Central memory CD8-positive, alpha-beta T cell (primary cell): ENCODE measurements at regions not wholly inside any gene's neighbourhood (a gene's known extent, or its start where the extent isn't known, plus 50 kb on each side); places are given as distances from the start of the nearest gene placed in this dataset.

Experiments
- ATAC-seq: fragments of 150-1000 bp; cut with Tn5 transposase; replicated peaks from 2 replicates; pipeline ENCODE4 v1.10.0; 2022; ENCODE audit warnings: mild to moderate bottlenecking, moderate FRiP score, moderate number of reproducible peaks; ENCODE audit not compliant: poor library complexity, severe bottlenecking; ENCODE audit errors: extremely low read depth
- DNase-seq, 2 donors: peaks; one replicate each; pipeline ENCODE4 v3.0.0; 2021; ENCODE audit warnings: low spot score in 2 of 2
- H3K27ac Mint-ChIP-seq: one replicate; pipeline ENCODE4 v1.8.0; 2022; ENCODE audit warnings: low read depth, mild to moderate bottlenecking, moderate library complexity, mixed read lengths
- H3K27me3 Mint-ChIP-seq: one replicate; pipeline ENCODE4 v1.8.0; 2022; ENCODE audit warnings: mixed read lengths
- H3K36me3 Mint-ChIP-seq: one replicate; pipeline ENCODE4 v1.8.0; 2022; ENCODE audit warnings: mild to moderate bottlenecking, moderate library complexity, mixed read lengths; ENCODE audit not compliant: insufficient read depth
- H3K4me1 Mint-ChIP-seq: one replicate; pipeline ENCODE4 v1.8.0; 2022; ENCODE audit warnings: mixed read lengths
- H3K4me3 Mint-ChIP-seq: one replicate; pipeline ENCODE4 v1.8.0; 2022; ENCODE audit warnings: mild to moderate bottlenecking, moderate library complexity, mixed read lengths
- H3K9me3 Mint-ChIP-seq: one replicate; pipeline ENCODE4 v1.8.0; 2022; ENCODE audit warnings: mixed read lengths

DNA sequence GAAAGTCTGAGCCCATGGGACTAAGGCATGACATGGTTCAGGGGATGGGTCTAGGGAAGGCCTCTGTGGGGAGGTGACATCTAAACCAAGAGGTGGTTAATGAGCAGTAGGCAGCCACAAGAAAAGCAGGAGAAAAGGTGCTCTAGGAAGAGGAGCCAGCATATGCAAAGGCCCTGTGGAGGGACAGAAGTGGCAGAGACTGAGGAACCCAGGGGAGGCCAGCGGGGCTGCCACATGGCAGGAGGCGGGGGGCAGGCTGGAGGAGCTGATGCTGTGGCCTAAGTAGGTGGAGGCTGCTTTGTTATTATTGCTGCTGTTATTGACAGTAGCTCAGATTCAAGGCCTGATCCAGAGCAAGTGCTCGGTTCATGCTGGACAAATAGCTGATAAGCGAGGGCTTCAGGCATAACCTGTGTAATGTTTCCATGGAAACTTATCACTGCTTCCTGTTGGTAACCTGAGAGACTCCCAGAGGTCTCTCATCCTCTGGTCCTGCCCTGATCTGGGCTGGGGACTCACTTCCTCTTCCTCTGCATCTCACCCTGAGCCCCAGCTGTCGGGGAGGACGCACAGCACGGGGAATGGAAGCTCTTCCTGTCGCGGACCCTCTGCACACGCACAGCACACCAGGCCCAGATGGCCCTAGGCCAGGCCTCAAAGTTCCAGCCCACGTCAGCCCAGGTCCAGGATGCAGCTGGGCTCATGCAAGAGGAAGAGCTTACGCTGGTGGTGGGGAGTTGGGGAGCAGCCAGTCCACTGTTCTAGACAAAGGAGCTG lies 75.2 kb upstream of the TP53I11 start:
- H3K36me3 Mint-ChIP-seq: no peaks in the 10 kb centered on the region
- peak overlapping the region; percentile 26 for H3K27ac Mint-ChIP-seq
- ATAC-seq (peak; percentile 43), DNase-seq (no peak)
- no peak overlapping the region for H3K4me3 Mint-ChIP-seq
- peaks cover 3% of the 10 kb centered on the region for H3K27me3 Mint-ChIP-seq
- peaks cover 12% of the 10 kb centered on the region for H3K4me1 Mint-ChIP-seq
- no peaks in the 10 kb centered on the region for H3K9me3 Mint-ChIP-seq

DNA sequence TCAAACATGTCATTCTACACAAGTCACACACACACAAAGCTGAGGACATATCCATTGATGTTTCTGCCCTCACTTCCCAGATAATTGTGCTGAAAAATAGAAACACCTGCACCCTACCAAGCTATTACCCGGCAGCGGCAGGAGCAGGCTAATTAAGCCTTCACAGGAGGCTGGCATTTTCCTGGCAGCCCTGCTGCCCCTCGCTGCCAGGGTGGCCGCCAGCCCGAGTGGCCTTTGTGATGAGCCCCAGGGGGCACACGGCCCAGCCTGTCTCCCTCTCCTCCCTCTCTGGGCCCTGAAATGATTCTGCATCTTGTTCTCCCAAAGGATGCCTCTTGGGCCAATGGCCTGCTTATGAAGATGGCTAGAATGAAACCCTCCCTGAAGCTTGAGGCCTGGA lies 76.2 kb upstream of the TP53I11 start:
- ATAC-seq (no peak), DNase-seq (no peak)
- Mint-ChIP-seq H3K27ac (no peak overlapping the region), H3K27me3 (no peaks in the 10 kb centered on the region), H3K4me1 (peaks cover 12% of the 10 kb centered on the region), H3K9me3 (no peaks in the 10 kb centered on the region), H3K4me3 (no peak overlapping the region), H3K36me3 (no peaks in the 10 kb centered on the region)

- Mint-ChIP-seq H3K4me3 (no peak overlapping the region), H3K4me1 (peaks cover 12% of the 10 kb centered on the region), H3K36me3 (no peaks in the 10 kb centered on the region), H3K27ac (no peak overlapping the region), H3K27me3 (no peaks in the 10 kb centered on the region), H3K9me3 (no peaks in the 10 kb centered on the region)
- DNase-seq (no peak), ATAC-seq (no peak)
Observed at GRCh38 chr11:45027312-45027711, 76.6 kb upstream of the TP53I11 start.

GRCh38 chr11:45028911-45029682 lies 78.4 kb upstream of the TP53I11 start:
- Mint-ChIP-seq H3K9me3 (no peaks in the 10 kb centered on the region), H3K27ac (no peak overlapping the region), H3K36me3 (no peaks in the 10 kb centered on the region), H3K27me3 (no peaks in the 10 kb centered on the region), H3K4me3 (no peak overlapping the region), H3K4me1 (peaks cover 17% of the 10 kb centered on the region)
- ATAC-seq: no peak
- DNase-seq: no peak

DNA sequence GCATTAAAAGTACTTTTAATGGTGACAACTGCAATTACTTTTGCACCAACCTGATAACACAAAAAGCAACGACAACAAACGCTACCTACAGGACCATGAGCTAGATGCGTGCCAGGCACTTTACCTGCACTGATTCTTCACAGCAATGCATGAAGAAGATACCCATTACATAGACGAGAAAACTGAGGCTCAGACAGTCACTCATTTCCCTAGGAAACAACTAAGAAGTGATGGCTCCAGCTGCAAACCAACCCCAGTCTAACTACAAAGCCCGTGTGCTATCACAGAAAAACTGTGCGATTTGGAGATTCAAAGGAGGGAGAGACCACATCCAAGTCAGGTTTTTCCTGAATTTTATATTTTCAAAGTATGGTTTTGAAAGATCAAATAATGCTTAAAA lies 80.1 kb upstream of the TP53I11 start:
- Mint-ChIP-seq H3K4me1 (peaks cover 11% of the 10 kb centered on the region), H3K27me3 (no peaks in the 10 kb centered on the region), H3K36me3 (no peaks in the 10 kb centered on the region), H3K4me3 (no peak overlapping the region), H3K27ac (no peak overlapping the region), H3K9me3 (no peaks in the 10 kb centered on the region)
- ATAC-seq: no peak
- no peak for DNase-seq

- Mint-ChIP-seq H3K27me3 (no peaks in the 10 kb centered on the region), H3K27ac (no peak overlapping the region), H3K9me3 (no peaks in the 10 kb centered on the region), H3K4me1 (peaks cover 5% of the 10 kb centered on the region), H3K4me3 (no peak overlapping the region), H3K36me3 (no peaks in the 10 kb centered on the region)
- DNase-seq (no peak), ATAC-seq (peak; percentile 40)
Observed at GRCh38 chr11:45031912-45032519, 81.3 kb upstream of the TP53I11 start.

DNA sequence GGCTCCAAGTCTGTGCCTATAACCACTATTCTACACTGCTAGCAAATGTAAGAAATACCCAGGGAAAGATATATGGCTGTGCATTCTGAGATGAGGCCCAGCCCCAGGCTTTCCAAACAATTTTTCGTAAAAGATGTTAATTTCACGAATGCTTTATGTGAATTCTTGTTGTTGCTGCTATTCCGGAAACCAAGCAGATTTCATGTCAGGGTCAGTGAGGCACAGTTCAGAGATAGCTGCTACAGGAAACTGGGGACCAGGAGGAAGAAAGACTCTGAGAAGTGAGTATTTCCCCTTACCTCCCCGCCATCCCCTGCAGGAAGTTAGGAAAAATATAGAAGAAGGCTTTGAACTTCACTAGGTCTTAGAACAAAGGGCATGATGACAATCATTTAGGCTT lies 84.7 kb upstream of the TP53I11 start:
- Mint-ChIP-seq H3K4me3 (no peak overlapping the region), H3K27ac (no peak overlapping the region), H3K4me1 (peaks cover 5% of the 10 kb centered on the region), H3K9me3 (peaks cover 10% of the 10 kb centered on the region), H3K36me3 (no peaks in the 10 kb centered on the region), H3K27me3 (no peaks in the 10 kb centered on the region)
- DNase-seq (no peak), ATAC-seq (no peak)

- H3K27me3 Mint-ChIP-seq: no peaks in the 10 kb centered on the region
- H3K9me3 Mint-ChIP-seq: peaks cover 10% of the 10 kb centered on the region
- ATAC-seq (no peak), DNase-seq (no peak)
- no peaks in the 10 kb centered on the region for H3K36me3 Mint-ChIP-seq
- no peak overlapping the region for H3K4me3 Mint-ChIP-seq
- H3K4me1 Mint-ChIP-seq: peaks cover 5% of the 10 kb centered on the region
- H3K27ac Mint-ChIP-seq: no peak overlapping the region
Observed at GRCh38 chr11:45036010-45036409, 85.3 kb upstream of the TP53I11 start.

DNA sequence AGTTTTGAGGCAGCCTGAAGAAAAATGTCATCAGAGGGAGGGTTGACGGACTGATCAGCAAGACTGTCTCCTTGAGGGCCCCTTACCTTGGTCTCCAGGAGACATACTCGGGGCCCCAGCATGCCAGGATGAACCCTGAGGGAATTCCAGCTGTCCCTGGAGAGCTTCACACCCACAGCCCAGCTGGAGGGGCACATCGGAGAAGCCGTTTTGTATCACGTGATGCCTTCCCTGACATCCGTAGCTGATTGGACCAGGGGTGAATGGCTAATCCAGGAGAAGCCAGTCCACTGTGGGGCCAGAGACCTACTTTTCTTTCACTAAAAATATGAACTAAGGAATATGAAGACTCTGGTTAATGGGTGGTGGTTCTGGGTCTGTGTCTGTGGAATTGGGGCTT lies 86.0 kb upstream of the TP53I11 start:
- no peak for DNase-seq
- Mint-ChIP-seq H3K4me3 (no peak overlapping the region), H3K4me1 (peaks cover 5% of the 10 kb centered on the region), H3K36me3 (no peaks in the 10 kb centered on the region), H3K27ac (no peak overlapping the region), H3K9me3 (peaks cover 10% of the 10 kb centered on the region), H3K27me3 (no peaks in the 10 kb centered on the region)
- no peak for ATAC-seq

DNA sequence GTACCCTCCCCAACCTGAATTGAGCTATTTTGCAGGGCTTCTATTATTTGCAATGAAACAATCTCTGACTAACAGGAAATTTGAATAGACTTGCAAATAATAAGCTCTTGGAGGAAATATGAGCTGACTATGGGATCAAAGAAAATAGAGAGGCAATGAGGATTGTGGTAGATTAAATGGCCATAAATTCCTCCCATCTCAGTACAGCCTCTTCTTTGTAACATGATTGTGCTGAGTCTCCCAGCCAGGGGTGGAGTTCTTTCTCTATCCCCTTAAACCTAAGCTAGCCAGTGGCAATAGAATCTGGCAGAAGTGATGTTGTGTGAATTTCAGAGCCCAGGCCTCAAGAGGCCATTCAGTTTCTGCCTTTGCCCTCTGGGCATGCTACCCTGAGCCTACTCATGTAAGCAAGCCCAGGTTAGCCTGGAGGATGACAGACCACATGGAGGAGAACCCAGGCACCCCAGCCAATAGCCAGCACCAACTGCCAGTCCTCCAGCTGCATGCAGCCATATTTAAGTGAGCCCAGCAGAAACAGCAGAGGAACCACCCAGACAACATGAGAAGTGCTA lies 86.8 kb upstream of the TP53I11 start:
- DNase-seq (no peak), ATAC-seq (no peak)
- Mint-ChIP-seq H3K4me1 (peaks cover 7% of the 10 kb centered on the region), H3K9me3 (peaks cover 10% of the 10 kb centered on the region), H3K27ac (no peak overlapping the region), H3K27me3 (no peaks in the 10 kb centered on the region), H3K4me3 (no peak overlapping the region), H3K36me3 (no peaks in the 10 kb centered on the region)

- no peaks in the 10 kb centered on the region for H3K36me3 Mint-ChIP-seq
- H3K27me3 Mint-ChIP-seq: no peaks in the 10 kb centered on the region
- no peak overlapping the region for H3K4me3 Mint-ChIP-seq
- ATAC-seq: no peak
- peaks cover 10% of the 10 kb centered on the region for H3K9me3 Mint-ChIP-seq
- peaks cover 3% of the 10 kb centered on the region for H3K4me1 Mint-ChIP-seq
- no peak for DNase-seq
- H3K27ac Mint-ChIP-seq: no peak overlapping the region
Observed at GRCh38 chr11:45038923-45039322, 88.2 kb upstream of the TP53I11 start.

- ATAC-seq: no peak
- no peak for DNase-seq
- Mint-ChIP-seq H3K36me3 (peaks cover 3% of the 10 kb centered on the region), H3K4me3 (no peak overlapping the region), H3K9me3 (peaks cover 10% of the 10 kb centered on the region), H3K27ac (no peak overlapping the region), H3K4me1 (peaks cover 12% of the 10 kb centered on the region), H3K27me3 (no peaks in the 10 kb centered on the region)
Observed at GRCh38 chr11:45041596-45041995, 90.9 kb upstream of the TP53I11 start.
